HEK293T (cell line): ENCODE measurements at regions not wholly inside any gene's neighbourhood (a gene's known extent, or its start where the extent isn't known, plus 50 kb on each side); places are given as distances from the start of the nearest gene placed in this dataset.

ENCODE experiments used
- ELF4 ChIP-seq: fragments of 450-650 bp; IDR thresholded peaks from 2 replicates; pipeline ENCODE4 v1.6.1; 2017; ENCODE audit warnings: antibody characterized with exemption
- FOXK2 ChIP-seq: fragments of 450-650 bp; IDR thresholded peaks from 2 replicates; pipeline ENCODE4 v1.6.1; 2016; ENCODE audit warnings: mild to moderate bottlenecking
- FOXM1 ChIP-seq: fragments of 450-650 bp; IDR thresholded peaks from 2 replicates; pipeline ENCODE4 v1.6.1; 2017; ENCODE audit warnings: mild to moderate bottlenecking, borderline replicate concordance
- SUZ12 ChIP-seq: fragments of 450-650 bp; IDR thresholded peaks from 2 replicates; pipeline ENCODE4 v1.6.1; 2016; ENCODE audit warnings: mild to moderate bottlenecking
- TF ChIP-seq, protein P1 (sequence below): fragments of 450-650 bp; IDR thresholded peaks from 2 replicates; pipeline ENCODE4 v1.6.1; 2016

DNA sequence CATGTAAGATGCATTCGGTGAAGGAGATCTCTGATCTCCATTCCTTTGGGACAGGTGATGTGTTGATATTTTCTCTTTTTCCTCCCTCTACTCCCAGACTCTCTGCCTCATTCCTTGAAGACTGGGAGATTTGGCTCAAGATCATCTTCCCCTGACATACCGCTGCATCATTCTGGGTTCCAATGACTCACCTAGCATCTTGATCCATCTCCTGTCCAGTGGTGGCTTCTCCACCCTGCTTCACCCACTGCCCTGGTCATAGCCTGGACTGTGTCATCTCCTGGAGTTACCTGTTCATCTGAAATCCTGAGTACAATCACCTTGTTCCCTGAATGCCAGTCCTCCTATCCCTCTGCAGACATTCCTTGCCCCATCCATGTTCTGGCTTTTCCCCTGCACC lies 57.4 kb upstream of the TRAK1 start:
- TF ChIP-seq SUZ12 (no peak), ELF4 (no peak), FOXK2 (no peak), FOXM1 (no peak)
- TF ChIP-seq, protein P1, sequence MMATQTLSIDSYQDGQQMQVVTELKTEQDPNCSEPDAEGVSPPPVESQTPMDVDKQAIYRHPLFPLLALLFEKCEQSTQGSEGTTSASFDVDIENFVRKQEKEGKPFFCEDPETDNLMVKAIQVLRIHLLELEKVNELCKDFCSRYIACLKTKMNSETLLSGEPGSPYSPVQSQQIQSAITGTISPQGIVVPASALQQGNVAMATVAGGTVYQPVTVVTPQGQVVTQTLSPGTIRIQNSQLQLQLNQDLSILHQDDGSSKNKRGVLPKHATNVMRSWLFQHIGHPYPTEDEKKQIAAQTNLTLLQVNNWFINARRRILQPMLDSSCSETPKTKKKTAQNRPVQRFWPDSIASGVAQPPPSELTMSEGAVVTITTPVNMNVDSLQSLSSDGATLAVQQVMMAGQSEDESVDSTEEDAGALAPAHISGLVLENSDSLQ, result no peak
